Prostate gland (tissue), 2 donors: ENCODE measurements at regions not wholly inside any gene's neighbourhood (a gene's known extent, or its start where the extent isn't known, plus 50 kb on each side); places are given as distances from the start of the nearest gene placed in this dataset.
"Not testable (repeated sequence)": the region's sequence is repeated elsewhere in the genome, so short reads cannot be mapped to it uniquely, and the experiment has no call there.

ENCODE experiments used
- DNase-seq: peaks from one replicate; pipeline ENCODE4 v3.0.0-alpha.2; 2019; ENCODE audit warnings: low spot score
- H3K27ac ChIP-seq, 2 donors: fragments of 200-600 bp; sonication (generic); 2 replicates each; pipeline ENCODE4 v1.5.1; 2017 to 2019
- H3K27me3 ChIP-seq: fragments of 200-600 bp; sonication (generic); replicated peaks from 2 replicates; pipeline ENCODE4 v1.5.1; 2019; ENCODE audit not compliant: insufficient read depth
- H3K36me3 ChIP-seq, 2 donors: fragments of 200-600 bp; sonication (generic); 1 replicate in 1 of 2; 2 replicates in 1 of 2; pipeline versions ENCODE4 v1.5.1 to v1.8.1; 2017 to 2019
- H3K4me1 ChIP-seq: fragments of 200-600 bp; sonication (generic); replicated peaks from 2 replicates; pipeline ENCODE4 v1.5.1; 2019
- H3K4me3 ChIP-seq, 2 donors: fragments of 200-600 bp; sonication (generic); 2 replicates each; pipeline ENCODE4 v1.5.1; 2017 to 2019
- H3K9me3 ChIP-seq: fragments of 200-600 bp; sonication (generic); 2 replicates; pipeline ENCODE4 v1.5.1; 2017
- CTCF ChIP-seq, 4 experiments: fragments of 200-600 bp in 2 of 4; fragments of 450-650 bp in 2 of 4; sonication (generic) in 2 of 4; IDR thresholded peaks; 1 replicate in 3 of 4; 2 replicates in 1 of 4; pipeline ENCODE4 v1.5.1; 2016 to 2019; ENCODE audit warnings: antibody characterized with exemption in 4 of 4, mild to moderate bottlenecking in 2 of 4, moderate library complexity in 2 of 4
- POLR2A ChIP-seq: fragments of 450-650 bp; IDR thresholded peaks from one replicate; pipeline ENCODE4 v1.6.1; 2016; ENCODE audit warnings: antibody characterized with exemption, mild to moderate bottlenecking
- POLR2AphosphoS5 ChIP-seq: sonication (generic); formaldehyde crosslinking; IDR thresholded peaks from one replicate; pipeline ENCODE4 v1.6.1; 2017; ENCODE audit warnings: antibody characterized with exemption
- WGBS: methylation state at CpG from one replicate; pipeline ENCODE4 v1.1.5; 2018; 5-methylcytosine and 5-hydroxymethylcytosine counted together
- intact Hi-C: fragments of 100-400 bp; cut with DNase I; formaldehyde crosslinking; loops from one replicate; pipeline ENCODE4 v1.14.2; 2022

DNA sequence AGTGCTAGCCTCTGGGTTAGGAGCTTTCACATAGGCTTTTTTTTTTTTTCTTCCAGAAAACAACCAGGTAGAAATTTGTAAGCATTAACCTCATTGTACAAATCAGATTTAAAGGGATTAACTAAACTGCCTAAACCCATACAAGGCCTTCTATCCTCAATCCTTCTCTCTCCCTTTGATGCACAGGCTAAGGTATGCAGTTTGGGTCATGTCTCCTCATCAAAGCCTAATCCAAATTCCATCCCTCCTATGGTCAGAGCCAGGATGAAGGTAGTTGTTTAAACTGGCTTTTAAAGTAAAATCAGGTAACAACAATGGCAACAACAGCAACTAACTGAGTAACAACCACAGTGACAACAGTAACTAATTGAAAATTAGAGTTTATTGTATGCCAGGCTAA, 115.6 kb upstream of the SOX2 start:
- TF ChIP-seq POLR2AphosphoS5 (no peak), POLR2A (no peak), CTCF (IDR thresholded peaks at IDR 0.05) (no peak)
- no peak overlapping the region for H3K4me3 ChIP-seq
- no peaks in the 10 kb centered on the region for H3K36me3 ChIP-seq
- no peaks in the 10 kb centered on the region for H3K4me1 ChIP-seq
- no peak overlapping the region for H3K27ac ChIP-seq
- H3K9me3 ChIP-seq = no peaks in the 10 kb centered on the region
- intact Hi-C loops = no loop called here
- H3K27me3 ChIP-seq = no peaks in the 10 kb centered on the region
- no peak for DNase-seq

GRCh38 chr3:181590939-181591338, 120.8 kb upstream of the SOX2 start:
- H3K36me3 ChIP-seq, H3K9me3 ChIP-seq, intact Hi-C loops, DNase-seq, H3K27ac ChIP-seq, H3K27me3 ChIP-seq, H3K4me3 ChIP-seq, H3K4me1 ChIP-seq: not testable (repeated sequence)
- 73% methylated on average over 12 of the region's 12 CpGs for WGBS

- Histone ChIP-seq H3K36me3 (no peaks in the 10 kb centered on the region), H3K27ac (no peak overlapping the region), H3K9me3 (no peaks in the 10 kb centered on the region), H3K4me1 (no peaks in the 10 kb centered on the region), H3K27me3 (no peaks in the 10 kb centered on the region), H3K4me3 (no peak overlapping the region)
- no peak for DNase-seq
- WGBS = 91% methylated on average over 8 of the region's 8 CpGs
- intact Hi-C loops = no loop called here
- TF ChIP-seq CTCF (IDR thresholded peaks at IDR 0.05) (no peak), POLR2AphosphoS5 (no peak), POLR2A (no peak)
Observed at GRCh38 chr3:181582619-181583018, 129.1 kb upstream of the SOX2 start.

- Histone ChIP-seq H3K4me1 (no peaks in the 10 kb centered on the region), H3K36me3 (no peaks in the 10 kb centered on the region), H3K4me3 (no peak overlapping the region), H3K27me3 (no peaks in the 10 kb centered on the region), H3K9me3 (no peaks in the 10 kb centered on the region), H3K27ac (no peak overlapping the region)
- 58% methylated on average over 4 of the region's 4 CpGs for WGBS
- TF ChIP-seq POLR2A = no peak
- TF ChIP-seq CTCF (IDR thresholded peaks at IDR 0.05) = no peak
- TF ChIP-seq POLR2AphosphoS5 = no peak
- intact Hi-C loops = no loop called here
- DNase-seq = no peak
Observed at GRCh38 chr3:181581656-181582055, 130.1 kb upstream of the SOX2 start.

DNA sequence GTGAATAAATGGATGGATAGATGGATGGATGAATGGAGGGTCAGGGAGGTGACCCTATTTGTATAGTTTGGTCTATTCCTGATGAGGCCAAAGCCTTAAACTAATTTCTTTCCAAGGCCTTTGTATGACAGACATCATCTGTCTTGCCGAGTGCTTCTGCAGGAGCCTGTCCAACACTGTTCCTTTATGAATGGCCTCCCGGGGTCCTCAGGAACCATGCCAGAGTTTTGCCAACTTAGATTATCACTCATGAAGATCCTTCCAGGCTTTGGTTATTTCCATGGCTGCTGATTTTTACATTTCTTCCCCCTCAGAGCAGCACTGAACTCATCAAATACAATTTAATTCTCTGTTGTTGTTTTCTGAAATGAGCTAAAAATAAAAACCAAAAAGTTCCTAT, 133.0 kb upstream of the SOX2 start:
- Histone ChIP-seq H3K27me3 (no peaks in the 10 kb centered on the region), H3K27ac (no peak overlapping the region), H3K9me3 (no peaks in the 10 kb centered on the region), H3K4me1 (no peaks in the 10 kb centered on the region), H3K36me3 (no peaks in the 10 kb centered on the region), H3K4me3 (no peak overlapping the region)
- WGBS = 80% methylated on average over 2 of the region's 2 CpGs
- intact Hi-C loops = no loop called here
- no peak for TF ChIP-seq POLR2A
- TF ChIP-seq CTCF (IDR thresholded peaks at IDR 0.05) = no peak
- no peak for DNase-seq

DNA sequence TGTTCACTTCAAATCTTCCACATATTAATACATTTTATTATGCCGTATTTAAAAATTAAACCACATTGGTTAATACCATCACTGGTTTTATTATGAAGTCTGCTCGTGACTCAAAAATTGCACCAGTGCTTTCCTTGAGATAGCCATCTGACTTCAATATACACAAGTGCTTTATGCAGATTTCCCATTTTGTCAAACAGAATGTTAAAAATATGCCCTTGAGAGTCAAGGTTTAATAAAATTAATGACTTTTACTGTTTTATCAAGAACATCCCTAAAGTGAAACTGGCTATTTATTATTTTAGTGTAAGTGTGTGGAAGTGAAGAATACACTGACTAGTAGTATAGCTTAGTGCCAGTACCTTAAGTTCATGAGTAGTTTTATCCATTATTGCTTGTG, 139.3 kb upstream of the SOX2 start:
- Histone ChIP-seq H3K4me1 (no peaks in the 10 kb centered on the region), H3K27me3 (no peaks in the 10 kb centered on the region), H3K36me3 (no peaks in the 10 kb centered on the region), H3K4me3 (no peak overlapping the region), H3K27ac (no peak overlapping the region), H3K9me3 (no peaks in the 10 kb centered on the region)
- no peak for TF ChIP-seq CTCF (IDR thresholded peaks at IDR 0.05)
- no peak for TF ChIP-seq POLR2AphosphoS5
- no peak for TF ChIP-seq POLR2A
- intact Hi-C loops = no loop called here
- WGBS = 70% methylated on average over 2 of the region's 2 CpGs
- DNase-seq = no peak
